ENCODE measurements at regions not wholly inside any gene's neighbourhood (a gene's known extent, or its start where the extent isn't known, plus 50 kb on each side); places are given as distances from the start of the nearest gene placed in this dataset.

- no peak for DNase-seq (ENCODE audit: low read depth in 3 of 3, low spot score in 2 of 3)
These were observed 368.1 kb downstream of the KIF4B start for GRCh38 chr5:155381654-155382053.

- no peak for DNase-seq (ENCODE audit: low read depth in 3 of 3, low spot score in 2 of 3)
These were observed 375.9 kb downstream of the KIF4B start for GRCh38 chr5:155389498-155389897.

DNA sequence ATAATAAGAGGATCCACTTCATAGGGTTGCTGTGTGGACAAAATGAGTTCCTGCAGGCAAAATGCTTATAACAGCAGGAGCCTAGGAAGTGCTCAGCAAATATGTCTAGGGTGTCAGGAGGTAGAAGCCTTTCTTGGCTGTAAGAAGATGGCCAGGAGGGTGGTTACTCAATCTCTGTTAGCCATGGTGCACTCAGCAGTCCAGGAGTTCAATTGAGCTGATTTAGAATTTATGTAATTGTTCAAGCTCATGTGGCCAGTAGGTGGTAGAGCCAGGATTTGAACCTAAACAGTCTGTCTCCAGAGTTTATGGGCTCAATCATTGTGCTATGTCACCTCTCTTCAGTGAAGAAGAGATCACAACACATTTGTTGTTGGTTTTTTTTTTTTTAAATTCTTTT is 381.2 kb downstream of the KIF4B start:
- no peak for DNase-seq (ENCODE audit: low read depth in 3 of 3, low spot score in 2 of 3)

DNA sequence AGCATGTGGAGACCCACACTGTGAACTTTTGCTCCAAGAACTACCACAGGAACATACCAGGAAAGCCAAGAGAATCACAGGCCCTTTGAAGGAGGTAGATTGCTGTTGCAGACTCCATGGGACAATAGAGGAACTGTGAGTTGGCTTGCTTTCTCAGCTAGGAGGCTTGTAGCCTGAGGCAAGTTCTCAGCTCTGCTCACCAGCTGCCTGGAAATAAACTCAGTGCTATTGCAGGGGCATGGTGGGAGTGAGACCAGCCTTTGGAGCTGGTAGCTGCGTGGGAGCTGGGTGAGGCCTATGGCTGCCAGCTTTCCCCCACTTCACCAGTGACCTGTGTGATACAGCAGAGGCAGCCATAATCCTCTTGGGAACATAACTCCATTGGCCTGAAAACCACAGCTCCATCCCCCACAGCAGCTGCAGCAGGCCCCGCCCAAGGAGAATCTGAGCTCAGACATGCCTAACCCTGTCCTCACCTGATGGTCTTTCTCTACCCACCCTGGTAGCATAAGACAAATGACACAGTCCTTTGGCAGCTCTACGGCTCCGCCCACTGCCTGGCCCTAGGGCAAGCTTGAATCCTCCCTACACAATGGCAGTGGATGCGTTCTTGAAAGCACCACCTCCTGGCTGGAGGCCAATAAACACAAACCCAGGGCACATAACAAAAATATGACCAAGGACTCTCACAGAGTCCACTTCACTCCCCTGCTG is 389.5 kb downstream of the KIF4B start:
- DNase-seq (ENCODE audit: low read depth in 3 of 3, low spot score in 2 of 3) = no peak

DNA sequence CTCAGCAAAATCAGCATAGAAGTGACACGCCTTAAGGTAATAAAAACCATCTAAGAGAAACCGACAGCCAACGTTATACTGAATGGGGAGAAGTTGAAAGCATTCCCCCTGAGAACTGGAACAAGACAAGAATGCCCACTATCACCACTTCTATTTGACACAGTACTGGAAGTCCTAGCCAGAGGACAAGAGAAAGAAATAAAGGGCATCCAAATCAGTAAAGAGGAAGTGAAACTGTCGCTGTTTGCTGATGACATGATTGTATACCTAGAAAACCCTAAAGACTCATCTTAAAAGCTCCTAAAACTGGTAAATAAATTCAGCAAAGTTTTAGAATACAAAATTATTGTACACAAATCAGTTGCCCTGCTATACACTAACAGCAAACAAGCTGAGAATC is 393.3 kb downstream of the KIF4B start:
- DNase-seq (ENCODE audit: low read depth in 3 of 3, low spot score in 2 of 3) = no peak

- no peak for DNase-seq (ENCODE audit: low read depth in 3 of 3, low spot score in 2 of 3)
These were observed 394.9 kb downstream of the KIF4B start for GRCh38 chr5:155408465-155408864.

GRCh38 chr5:155416765-155417164 is 403.2 kb downstream of the KIF4B start:
- DNase-seq (ENCODE audit: low read depth in 3 of 3, low spot score in 2 of 3) = no peak

DNA sequence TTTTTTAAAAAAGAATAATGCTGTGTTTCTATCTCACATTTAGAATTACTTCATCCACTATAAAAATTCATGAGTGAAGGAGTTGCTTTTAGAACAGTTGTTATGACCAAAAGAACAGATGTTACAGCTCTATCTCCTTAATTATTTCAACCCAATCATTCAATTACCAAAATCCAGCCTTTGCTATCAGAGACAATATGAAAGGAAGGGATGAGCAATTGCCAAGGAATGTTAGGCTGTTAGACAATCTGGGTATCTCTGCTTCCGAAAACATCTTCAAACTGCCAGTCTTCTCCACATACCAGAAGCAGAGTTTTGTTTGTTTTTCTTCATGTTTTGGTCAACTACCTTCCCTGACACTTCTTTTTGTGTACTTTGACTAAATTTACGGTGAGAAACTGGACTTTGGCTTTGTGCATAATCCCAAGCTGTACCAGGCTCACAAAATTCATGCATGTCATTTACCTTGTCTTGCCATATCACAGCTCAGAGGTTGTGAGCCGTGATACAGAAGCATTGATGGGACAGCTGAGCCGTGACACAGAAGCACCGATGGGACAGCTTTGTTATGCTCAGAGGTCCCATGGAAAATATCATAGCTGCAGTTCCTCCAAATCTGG is 405.5 kb downstream of the KIF4B start:
- DNase-seq (ENCODE audit: low read depth in 3 of 3, low spot score in 2 of 3) = peak in 1 of 3 donors; percentile 2

DNA sequence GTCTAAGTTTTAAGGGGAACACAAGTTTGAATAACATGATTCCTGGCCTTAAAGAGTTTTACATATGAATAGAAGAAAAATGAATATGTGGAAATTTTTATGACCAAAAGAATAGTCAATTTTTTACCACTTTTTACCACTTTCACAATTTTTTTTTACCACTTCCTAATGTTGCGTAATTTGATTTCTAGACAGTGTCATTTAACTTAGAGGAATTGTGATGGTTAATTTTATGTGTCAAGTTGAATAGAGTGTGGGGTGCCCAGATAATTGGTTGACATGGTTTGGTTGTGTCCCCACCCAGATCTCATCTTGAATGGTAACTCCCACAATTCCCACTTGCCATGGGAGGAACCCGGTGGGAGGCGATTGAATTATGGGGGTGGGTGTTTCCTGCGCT is 416.6 kb downstream of the KIF4B start:
- DNase-seq (ENCODE audit: low read depth in 3 of 3, low spot score in 2 of 3) = no peak

DNA sequence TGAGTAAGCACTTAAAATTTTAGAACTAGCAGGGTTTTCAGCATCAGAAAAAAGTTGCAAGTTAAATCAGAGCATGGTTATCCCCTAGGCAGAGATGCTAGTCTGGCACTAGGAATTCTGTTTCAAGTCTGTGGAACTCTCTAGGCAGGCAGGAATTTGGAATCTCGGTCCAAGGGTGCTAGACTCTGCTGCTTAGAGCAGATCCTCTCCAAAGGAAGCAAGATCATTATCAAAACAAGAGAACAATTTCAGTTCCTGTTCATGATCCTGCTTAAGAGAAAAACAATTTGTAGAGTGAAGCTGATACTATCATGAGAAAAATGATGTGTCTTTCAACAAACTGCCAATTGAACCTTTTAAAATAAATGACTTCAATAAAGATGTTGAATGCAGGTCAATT is 420.7 kb downstream of the KIF4B start:
- no peak for DNase-seq (ENCODE audit: low read depth in 3 of 3, low spot score in 2 of 3)

GRCh38 chr5:155434681-155435080 is 421.1 kb downstream of the KIF4B start:
- no peak for DNase-seq (ENCODE audit: low read depth in 3 of 3, low spot score in 2 of 3)

DNA sequence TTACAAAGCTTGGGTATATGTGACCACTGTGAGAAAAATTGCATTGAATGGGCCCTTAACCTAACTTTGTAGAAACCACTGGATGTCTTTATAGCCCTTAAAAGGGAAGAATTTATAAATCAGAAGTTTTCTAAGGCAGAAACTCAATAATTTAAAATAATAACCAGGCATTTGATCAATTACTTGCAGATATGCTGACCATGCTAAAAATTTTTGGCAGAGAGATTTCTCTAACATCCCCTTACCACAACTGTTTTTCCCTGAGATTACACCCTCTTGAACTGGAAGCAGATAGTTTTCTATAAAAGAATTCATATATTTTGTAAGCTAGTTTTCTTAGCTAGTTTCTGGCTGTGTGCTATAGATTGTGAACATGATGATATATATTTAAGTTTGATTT is 428.3 kb downstream of the KIF4B start:
- no peak for DNase-seq (ENCODE audit: low read depth in 3 of 3, low spot score in 2 of 3)

- DNase-seq (ENCODE audit: low read depth in 3 of 3, low spot score in 2 of 3) = no peak
These were observed 437.6 kb downstream of the KIF4B start for GRCh38 chr5:155451106-155451505.

GRCh38 chr5:155455791-155456514 is 442.4 kb downstream of the KIF4B start:
- DNase-seq (ENCODE audit: low read depth in 3 of 3, low spot score in 2 of 3) = peak in 1 of 3 donors; percentile 4

DNA sequence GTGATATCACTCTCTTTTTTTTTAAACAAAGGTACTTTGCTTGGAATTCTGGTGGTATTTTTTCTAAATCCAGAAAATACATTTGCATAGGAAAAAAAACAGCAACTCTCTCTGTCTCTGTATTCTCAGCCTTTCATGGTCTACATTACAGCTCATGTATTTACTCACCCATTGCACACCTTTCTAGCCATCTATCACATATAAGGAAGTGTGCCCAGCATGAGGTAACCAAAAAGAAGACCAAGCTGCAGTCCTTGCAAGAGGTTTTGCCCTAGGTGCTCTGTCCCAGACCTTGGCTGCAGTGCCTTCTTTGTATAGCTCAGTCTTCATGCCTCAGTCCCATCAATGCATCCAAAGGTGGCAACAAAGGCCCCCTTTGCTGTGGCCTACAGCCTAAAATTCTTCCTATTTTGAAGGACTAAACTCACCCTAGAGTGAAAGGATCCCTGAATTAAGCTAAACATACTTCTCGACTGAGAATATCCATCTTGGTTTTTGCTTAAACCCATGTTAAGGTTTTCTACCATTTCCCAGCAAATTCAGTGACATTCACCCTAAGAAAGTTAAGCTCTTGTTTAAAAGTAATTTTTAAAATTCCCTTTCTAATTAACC is 446.4 kb downstream of the KIF4B start:
- no peak for DNase-seq (ENCODE audit: low read depth in 3 of 3, low spot score in 2 of 3)

DNA sequence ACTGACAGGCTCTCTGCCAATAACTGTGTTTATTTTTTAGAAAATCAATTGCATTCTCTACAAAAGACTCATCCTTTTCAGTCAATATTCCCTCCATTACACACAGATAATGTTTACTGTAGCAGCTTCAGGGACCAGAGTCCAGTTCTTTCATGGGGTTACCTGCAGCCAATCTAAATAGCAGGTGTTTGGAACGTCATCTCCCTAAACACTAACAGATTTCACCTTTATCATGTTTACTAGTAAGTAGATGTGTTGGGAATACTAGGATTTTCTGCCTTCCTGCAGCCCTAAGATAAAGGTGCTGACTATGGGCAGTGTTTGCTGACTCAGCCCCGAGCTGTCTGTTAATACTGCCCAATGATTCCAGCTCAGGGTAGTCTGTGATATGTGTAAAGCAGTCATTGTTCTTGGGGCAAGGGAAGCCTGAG is 447.0 kb downstream of the KIF4B start:
- DNase-seq (ENCODE audit: low read depth in 3 of 3, low spot score in 2 of 3) = no peak

DNA sequence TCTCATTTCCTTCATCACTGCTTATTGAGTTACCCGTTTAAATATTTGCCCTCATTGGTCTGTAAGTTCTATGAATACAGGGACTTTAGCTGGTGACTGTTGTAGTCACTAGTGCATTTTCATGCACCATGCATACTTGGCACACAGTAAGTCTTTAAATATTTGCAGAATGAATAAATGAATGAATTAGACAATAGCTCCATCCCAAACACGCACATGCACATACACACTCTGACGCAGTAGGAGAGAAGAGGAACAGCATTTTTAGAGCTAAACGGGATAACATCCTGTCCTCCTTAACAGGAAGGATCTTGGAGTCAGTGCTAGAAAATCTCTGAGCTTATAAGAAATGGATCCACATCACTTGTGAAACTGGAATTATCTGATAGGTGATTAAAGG is 447.7 kb downstream of the KIF4B start:
- DNase-seq (ENCODE audit: low read depth in 3 of 3, low spot score in 2 of 3) = no peak

GRCh38 chr5:155466851-155467250 is 453.3 kb downstream of the KIF4B start:
- DNase-seq (ENCODE audit: low read depth in 3 of 3, low spot score in 2 of 3) = no peak

GRCh38 chr5:155471027-155471426 is 457.5 kb downstream of the KIF4B start:
- DNase-seq (ENCODE audit: low read depth in 3 of 3, low spot score in 2 of 3) = no peak

- no peak for DNase-seq (ENCODE audit: low read depth in 3 of 3, low spot score in 2 of 3)
These were observed 459.2 kb downstream of the KIF4B start for GRCh38 chr5:155472780-155473179.

DNA sequence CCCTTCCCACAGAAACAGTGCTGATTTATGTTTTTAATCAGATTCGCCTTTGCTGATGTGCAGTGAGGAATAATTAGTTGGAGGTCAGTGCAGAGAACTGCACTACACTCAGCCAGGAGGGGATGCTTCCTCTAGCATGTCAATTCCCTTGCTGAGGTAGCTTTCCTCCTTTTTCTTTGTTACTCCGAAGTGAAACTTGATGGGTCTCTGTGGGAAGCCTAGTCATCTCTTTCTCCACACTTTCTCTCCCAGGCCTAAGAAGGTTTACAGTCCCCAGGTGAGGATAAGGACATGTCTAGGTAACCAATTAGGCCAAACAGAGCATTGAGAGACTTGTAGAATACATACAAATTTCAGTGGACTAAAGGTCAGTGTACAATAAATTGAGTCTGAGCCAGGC is 461.8 kb downstream of the KIF4B start:
- no peak for DNase-seq (ENCODE audit: low read depth in 3 of 3, low spot score in 2 of 3)

GRCh38 chr5:155480731-155481131 is 467.2 kb downstream of the KIF4B start:
- no peak for DNase-seq (ENCODE audit: low read depth in 3 of 3, low spot score in 2 of 3)

Measured in right renal cortex interstitium (tissue), 3 donors.